ENCODE measurements at regions not wholly inside any gene's neighbourhood (a gene's known extent, or its start where the extent isn't known, plus 50 kb on each side); places are given as distances from the start of the nearest gene placed in this dataset.

GRCh38 chr10:30793093-30793492, 163.5 kb upstream of the LYZL2 start:
- no peak for DNase-seq
- CTCF ChIA-PET = no interaction called here
- POLR2A ChIA-PET = no interaction called here
- H3K9me3 Mint-ChIP-seq = peaks cover 10% of the 10 kb centered on the region
- no peaks in the 10 kb centered on the region for H3K27me3 Mint-ChIP-seq
- no peak overlapping the region for H3K4me3 Mint-ChIP-seq
- H3K36me3 Mint-ChIP-seq (ENCODE audit: low read depth) = peaks cover 8% of the 10 kb centered on the region
- peaks cover 32% of the 10 kb centered on the region for H3K4me1 Mint-ChIP-seq
- no peak overlapping the region for H3K27ac Mint-ChIP-seq

DNA sequence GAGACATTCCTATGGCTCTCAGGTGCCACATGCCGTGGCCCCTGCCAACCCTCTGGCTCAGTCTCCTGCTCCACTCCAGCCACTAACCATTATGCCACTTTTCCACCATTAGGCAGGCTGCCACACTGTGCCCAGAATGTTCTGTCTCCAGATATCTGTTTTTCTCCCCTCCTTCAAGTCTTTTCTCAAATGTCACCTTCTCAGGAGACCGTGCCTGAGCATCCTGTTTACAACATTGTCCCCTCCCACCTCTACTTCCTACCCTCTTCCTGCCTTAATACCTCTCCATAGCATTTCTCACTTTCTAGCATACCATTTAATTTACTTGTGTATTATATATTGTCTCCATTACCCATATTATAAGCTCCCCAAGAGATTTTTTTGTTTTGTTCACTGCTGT, 162.5 kb upstream of the LYZL2 start:
- CTCF ChIA-PET = interaction anchor here (1.2 kb wide), 1 partner anchor 26 kb away, joined by 4 read pairs; no protein-coding TSS in a partner anchor
- Mint-ChIP-seq H3K4me3 (peak overlapping the region; percentile 13), H3K36me3 (ENCODE audit: low read depth) (peaks cover 8% of the 10 kb centered on the region), H3K9me3 (peaks cover 8% of the 10 kb centered on the region), H3K4me1 (peaks cover 37% of the 10 kb centered on the region), H3K27ac (peak overlapping the region; percentile 95), H3K27me3 (no peaks in the 10 kb centered on the region)
- DNase-seq = no peak
- POLR2A ChIA-PET = no interaction called here

DNA sequence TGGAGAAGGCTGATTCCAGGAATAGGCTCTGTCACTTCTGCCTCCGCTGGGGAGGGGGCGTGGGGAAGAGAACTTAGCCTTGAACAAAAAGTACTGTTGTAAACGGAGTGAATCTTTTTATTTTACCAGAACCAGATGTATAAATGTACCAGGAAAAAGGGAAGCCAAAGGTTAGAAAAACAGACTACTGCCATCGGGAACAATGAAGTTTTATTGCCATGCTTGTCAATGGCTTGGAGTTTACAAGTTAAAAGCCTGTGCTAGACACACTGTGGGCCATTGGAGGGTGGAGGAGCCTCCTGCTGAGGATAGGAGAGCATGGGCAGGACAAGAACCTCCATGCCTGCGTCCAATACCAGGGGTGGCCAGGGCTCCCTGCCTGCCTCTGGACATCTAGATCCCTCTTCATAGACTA, 161.7 kb upstream of the LYZL2 start:
- H3K4me1 Mint-ChIP-seq = peaks cover 37% of the 10 kb centered on the region
- no peak overlapping the region for H3K4me3 Mint-ChIP-seq
- POLR2A ChIA-PET = no interaction called here
- H3K27me3 Mint-ChIP-seq = no peaks in the 10 kb centered on the region
- CTCF ChIA-PET = no interaction called here
- peaks cover 8% of the 10 kb centered on the region for H3K36me3 Mint-ChIP-seq (ENCODE audit: low read depth)
- peaks cover 8% of the 10 kb centered on the region for H3K9me3 Mint-ChIP-seq
- DNase-seq = no peak
- H3K27ac Mint-ChIP-seq = no peak overlapping the region

- ChIA-PET POLR2A (no interaction called here), CTCF (interaction anchor here (0.7 kb wide), 1 partner anchor 268 kb away, joined by 4 read pairs; no protein-coding TSS in a partner anchor)
- no peak overlapping the region for H3K27ac Mint-ChIP-seq
These were observed 160.3 kb upstream of the LYZL2 start for GRCh38 chr10:30789806-30790205.

GRCh38 chr10:30788307-30788706, 158.8 kb upstream of the LYZL2 start:
- no peak overlapping the region for H3K27ac Mint-ChIP-seq
- POLR2A ChIA-PET = no interaction called here
- H3K9me3 Mint-ChIP-seq = peaks cover 4% of the 10 kb centered on the region
- no peaks in the 10 kb centered on the region for H3K27me3 Mint-ChIP-seq
- no peak overlapping the region for H3K4me3 Mint-ChIP-seq
- DNase-seq = no peak
- CTCF ChIA-PET = no interaction called here
- H3K4me1 Mint-ChIP-seq = peaks cover 51% of the 10 kb centered on the region
- peaks cover 8% of the 10 kb centered on the region for H3K36me3 Mint-ChIP-seq (ENCODE audit: low read depth)

More at GRCh38 chr10:30789806-30790205, 160.3 kb upstream of the LYZL2 start:
- DNase-seq = no peak
- no peak overlapping the region for H3K4me3 Mint-ChIP-seq
- H3K36me3 Mint-ChIP-seq (ENCODE audit: low read depth) = peaks cover 8% of the 10 kb centered on the region
- H3K4me1 Mint-ChIP-seq = peaks cover 39% of the 10 kb centered on the region
- no peaks in the 10 kb centered on the region for H3K27me3 Mint-ChIP-seq
- H3K9me3 Mint-ChIP-seq = peaks cover 8% of the 10 kb centered on the region

GRCh38 chr10:30786906-30787305, 157.4 kb upstream of the LYZL2 start:
- Mint-ChIP-seq H3K27me3 (no peaks in the 10 kb centered on the region), H3K36me3 (ENCODE audit: low read depth) (peaks cover 5% of the 10 kb centered on the region), H3K4me1 (peaks cover 43% of the 10 kb centered on the region), H3K9me3 (peaks cover 4% of the 10 kb centered on the region), H3K27ac (no peak overlapping the region), H3K4me3 (no peak overlapping the region)
- ChIA-PET CTCF (no interaction called here), POLR2A (no interaction called here)
- DNase-seq = no peak

- Mint-ChIP-seq H3K27me3 (no peaks in the 10 kb centered on the region), H3K9me3 (peaks cover 4% of the 10 kb centered on the region), H3K36me3 (ENCODE audit: low read depth) (peaks cover 4% of the 10 kb centered on the region), H3K27ac (no peak overlapping the region), H3K4me3 (peak overlapping the region; percentile 47), H3K4me1 (peaks cover 35% of the 10 kb centered on the region)
- no peak for DNase-seq
- POLR2A ChIA-PET = no interaction called here
- CTCF ChIA-PET = interaction anchor here (0.7 to 1.0 kb wide), 3 partner anchors 20 to 1047 kb away, joined by 3 to 8 read pairs (median 3); no protein-coding TSS in a partner anchor
These were observed 156.6 kb upstream of the LYZL2 start for GRCh38 chr10:30786131-30786530.

DNA sequence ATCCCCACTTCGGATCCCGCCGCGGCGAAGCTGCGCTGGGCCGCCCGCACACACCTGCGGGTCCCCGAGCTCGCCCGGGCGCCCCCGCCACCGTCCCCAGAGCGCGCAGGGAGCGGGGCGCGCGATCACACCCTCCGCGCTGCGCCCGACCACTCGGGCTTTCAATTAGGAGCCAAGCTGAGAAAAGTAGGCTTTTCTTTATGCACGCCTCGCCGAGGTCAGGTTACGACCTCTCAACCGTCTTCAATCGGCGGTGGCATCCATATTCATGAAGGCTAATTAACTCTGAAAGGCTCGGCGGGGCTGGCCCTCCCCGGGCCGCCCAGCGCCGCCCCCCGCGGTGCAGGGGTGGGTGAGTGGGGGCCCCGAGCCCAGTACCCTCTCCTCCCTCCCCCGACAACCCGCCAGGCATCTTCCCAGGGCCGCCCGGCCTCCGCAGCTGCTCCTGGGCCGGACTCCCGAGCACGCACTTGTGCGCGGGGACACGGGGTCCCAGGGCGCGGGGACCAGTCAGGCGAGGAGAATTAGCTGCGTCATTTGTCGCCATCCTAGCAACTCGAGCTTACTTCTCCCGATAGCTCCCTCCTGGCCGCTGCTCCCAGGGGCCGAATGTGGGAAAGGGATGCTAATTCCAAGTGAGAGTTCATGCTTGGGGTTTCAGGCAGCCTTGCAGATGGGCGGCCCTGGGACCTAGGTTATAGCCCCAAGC, 155.5 kb upstream of the LYZL2 start:
- Mint-ChIP-seq H3K4me1 (peaks cover 32% of the 10 kb centered on the region), H3K27ac (peak overlapping the region; percentile 36), H3K36me3 (ENCODE audit: low read depth) (peaks cover 4% of the 10 kb centered on the region)

GRCh38 chr10:30784524-30784896, 155.0 kb upstream of the LYZL2 start:
- H3K27me3 Mint-ChIP-seq = no peaks in the 10 kb centered on the region
- peak overlapping the region; percentile 67 for H3K4me3 Mint-ChIP-seq
- H3K9me3 Mint-ChIP-seq = peaks cover under 1% of the 10 kb centered on the region
- no peak for DNase-seq
- CTCF ChIA-PET = interaction anchor here (0.6 to 2.8 kb wide), 18 partner anchors 10 to 706 kb away, joined by 3 to 9 read pairs (median 4); partner anchors contain the start of gene ZNF438
- POLR2A ChIA-PET = no interaction called here
- H3K36me3 Mint-ChIP-seq (ENCODE audit: low read depth) = no peaks in the 10 kb centered on the region
- H3K4me1 Mint-ChIP-seq = peaks cover 28% of the 10 kb centered on the region
- peak overlapping the region; percentile 48 for H3K27ac Mint-ChIP-seq

More for the DNA sequence above, 155.5 kb upstream of the LYZL2 start:
- CTCF ChIA-PET = interaction anchor here (0.7 to 2.8 kb wide), 18 partner anchors 9 to 1048 kb away, joined by 3 to 9 read pairs (median 4); partner anchors contain the start of gene ZNF438
- Mint-ChIP-seq H3K4me3 (peak overlapping the region; percentile 67), H3K27me3 (no peaks in the 10 kb centered on the region), H3K9me3 (peaks cover 4% of the 10 kb centered on the region)
- POLR2A ChIA-PET = no interaction called here
- no peak for DNase-seq

DNA sequence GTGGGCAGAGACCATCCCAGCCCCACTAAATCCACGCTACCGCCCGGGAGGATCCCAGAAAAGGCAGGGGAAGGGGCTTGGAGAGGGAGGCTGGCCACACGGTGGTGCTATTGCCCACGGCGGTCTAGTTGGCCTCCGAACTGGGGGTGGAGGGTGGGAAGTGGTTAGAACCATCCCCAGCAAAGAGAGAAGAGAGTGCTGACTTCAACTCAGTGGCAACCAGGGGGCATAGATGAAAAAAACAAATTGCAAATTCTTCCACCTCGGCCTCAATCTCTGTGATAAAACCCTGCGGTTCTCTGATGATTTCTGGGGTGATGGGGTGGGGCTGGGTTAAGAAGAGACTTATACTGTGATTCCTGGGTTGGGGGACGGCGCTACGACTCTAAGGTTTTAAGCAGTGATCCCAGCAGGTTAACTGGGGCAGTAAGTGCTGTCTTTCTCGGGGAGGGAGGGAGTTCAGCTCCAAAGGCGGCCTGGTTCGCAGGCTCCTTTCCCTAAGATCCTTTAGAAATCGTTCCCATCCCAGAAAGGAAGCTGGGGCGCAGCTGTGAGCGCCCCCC, 154.5 kb upstream of the LYZL2 start:
- H3K27me3 Mint-ChIP-seq = no peaks in the 10 kb centered on the region
- H3K36me3 Mint-ChIP-seq (ENCODE audit: low read depth) = no peaks in the 10 kb centered on the region
- ChIA-PET POLR2A (no interaction called here), CTCF (interaction anchor here (0.6 to 2.8 kb wide), 15 partner anchors 10 to 577 kb away, joined by 3 to 9 read pairs (median 3); partner anchors contain the start of gene ZNF438)
- peaks cover 27% of the 10 kb centered on the region for H3K4me1 Mint-ChIP-seq
- peak overlapping the region; percentile 48 for H3K27ac Mint-ChIP-seq
- peak; percentile 86 for DNase-seq
- peak overlapping the region; percentile 67 for H3K4me3 Mint-ChIP-seq
- H3K9me3 Mint-ChIP-seq = no peaks in the 10 kb centered on the region

DNA sequence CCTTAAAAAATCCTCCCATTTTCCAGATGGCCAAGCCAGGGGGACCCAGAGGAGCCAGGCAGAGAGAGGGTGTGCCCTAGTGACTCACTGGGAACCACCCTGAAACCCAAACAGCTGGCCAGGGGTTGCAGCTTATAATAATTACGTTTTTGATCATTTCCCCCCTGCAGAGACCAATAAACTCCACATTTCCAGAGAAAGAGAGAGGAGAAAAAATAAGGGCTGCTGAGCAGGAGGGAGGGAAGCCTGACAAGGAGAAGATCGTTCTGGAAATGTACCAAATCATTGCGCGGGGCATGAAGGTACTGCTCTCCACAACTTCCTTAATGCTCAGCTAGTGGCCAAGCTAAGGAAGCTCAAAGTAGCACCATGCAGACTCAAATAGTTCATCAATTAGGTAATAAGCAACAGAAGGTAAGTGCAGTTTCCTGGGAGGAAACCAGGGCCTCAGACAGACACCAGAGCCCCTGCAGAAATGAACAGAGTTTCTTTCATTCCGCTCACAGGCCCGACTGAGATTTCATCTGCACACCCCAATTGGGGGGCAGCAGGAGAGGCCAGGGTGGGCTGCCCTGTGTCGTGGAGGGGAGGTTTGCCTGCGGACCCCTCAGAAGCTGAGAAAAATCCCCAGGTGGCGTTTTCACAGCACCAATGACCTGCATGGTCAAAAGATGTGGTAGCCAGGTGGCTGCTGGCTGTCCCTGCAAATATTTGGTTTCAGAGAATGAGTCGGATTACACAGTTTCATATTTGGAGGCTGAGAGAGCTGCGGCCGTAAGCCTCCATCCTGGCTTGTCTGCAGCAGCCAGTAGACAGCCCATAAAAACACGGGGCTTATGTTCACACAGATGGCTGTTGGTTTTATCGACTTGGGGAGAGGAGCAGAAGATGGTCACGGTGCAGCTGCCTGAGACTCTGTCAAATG, 153.2 kb upstream of the LYZL2 start:
- H3K27ac Mint-ChIP-seq = peak overlapping the region; percentile 52
- no peaks in the 10 kb centered on the region for H3K36me3 Mint-ChIP-seq (ENCODE audit: low read depth)
- ChIA-PET CTCF (interaction anchor here (1.0 to 3.9 kb wide), 7 partner anchors 11 to 300 kb away, joined by 3 to 18 read pairs (median 7); no protein-coding TSS in a partner anchor), POLR2A (no interaction called here)
- H3K4me3 Mint-ChIP-seq = no peak overlapping the region
- no peaks in the 10 kb centered on the region for H3K9me3 Mint-ChIP-seq
- DNase-seq = no peak
- H3K27me3 Mint-ChIP-seq = peaks cover 3% of the 10 kb centered on the region
- peaks cover 20% of the 10 kb centered on the region for H3K4me1 Mint-ChIP-seq

- Mint-ChIP-seq H3K36me3 (ENCODE audit: low read depth) (no peaks in the 10 kb centered on the region), H3K4me3 (no peak overlapping the region), H3K27ac (peak overlapping the region; percentile 52), H3K9me3 (no peaks in the 10 kb centered on the region), H3K4me1 (peaks cover 18% of the 10 kb centered on the region), H3K27me3 (peaks cover 3% of the 10 kb centered on the region)
- CTCF ChIA-PET = interaction anchor here (3.9 kb wide), 1 partner anchor 11 kb away, joined by 18 read pairs; no protein-coding TSS in a partner anchor
- POLR2A ChIA-PET = no interaction called here
- no peak for DNase-seq
These were observed 152.6 kb upstream of the LYZL2 start for GRCh38 chr10:30782157-30782536.
